DND-41 (cell line): ENCODE measurements at regions not wholly inside any gene's neighbourhood (a gene's known extent, or its start where the extent isn't known, plus 50 kb on each side); places are given as distances from the start of the nearest gene placed in this dataset.

Source experiments
- ATAC-seq: fragments of 200-7000 bp; cut with Tn5 transposase; 3 replicates; pipeline ENCODE4 v1.9.1; 2021; ENCODE audit warnings: low read depth; ENCODE audit not compliant: insufficient read depth
- DNase-seq: peaks from one replicate; pipeline ENCODE4 v3.0.0-alpha.2; 2020
- H2AFZ ChIP-seq: 2 replicates; pipeline ENCODE4 v1.6.0; 2012; ENCODE audit warnings: low read depth, low read length
- H3K27ac ChIP-seq: 2 replicates; pipeline ENCODE4 v1.5.1; 2012; ENCODE audit warnings: low read length, inconsistent platforms
- H3K27me3 ChIP-seq: fragments of 200-600 bp; sonication (generic); 2 replicates; pipeline ENCODE4 v1.6.0; 2012; ENCODE audit warnings: low read length, mild to moderate bottlenecking, inconsistent platforms; ENCODE audit not compliant: insufficient read depth, poor library complexity
- H3K36me3 ChIP-seq: 2 replicates; pipeline ENCODE4 v1.5.1; 2012; ENCODE audit warnings: low read length, inconsistent platforms; ENCODE audit not compliant: insufficient read depth
- H3K4me1 ChIP-seq: 2 replicates; pipeline ENCODE4 v1.5.1; 2012; ENCODE audit warnings: mild to moderate bottlenecking, low read length; ENCODE audit not compliant: insufficient read depth
- H3K4me2 ChIP-seq: 2 replicates; pipeline ENCODE4 v1.6.0; 2012; ENCODE audit warnings: mild to moderate bottlenecking, moderate library complexity, low read length, inconsistent platforms; ENCODE audit not compliant: insufficient read depth
- H3K4me3 ChIP-seq, 2 experiments: fragments of 200-600 bp in 1 of 2; shearing (Covaris generic) in 1 of 2; 2 replicates each; pipeline ENCODE4 v1.5.1; 2012 to 2016; ENCODE audit warnings: inconsistent platforms in 2 of 2, low read length in 2 of 2, mild to moderate bottlenecking in 2 of 2, low read depth in 1 of 2, moderate library complexity in 1 of 2
- H3K79me2 ChIP-seq: 2 replicates; pipeline ENCODE4 v1.6.0; 2012; ENCODE audit warnings: low read length, inconsistent platforms; ENCODE audit not compliant: insufficient read depth
- H3K9ac ChIP-seq: 2 replicates; pipeline ENCODE4 v1.6.0; 2012; ENCODE audit warnings: low read depth, mild to moderate bottlenecking, inconsistent platforms, low read length, moderate library complexity
- H3K9me3 ChIP-seq: 2 replicates; pipeline ENCODE4 v1.5.1; 2012; ENCODE audit warnings: low read length, moderate library complexity, mild to moderate bottlenecking, inconsistent platforms; ENCODE audit not compliant: insufficient read depth, severe bottlenecking
- H4K20me1 ChIP-seq: 2 replicates; pipeline ENCODE4 v1.6.0; 2012; ENCODE audit warnings: low read length; ENCODE audit not compliant: insufficient read depth
- CTCF ChIP-seq: IDR thresholded peaks from 2 replicates; pipeline ENCODE4 v1.5.1; 2012; ENCODE audit warnings: borderline replicate concordance, low read length, moderate library complexity, mild to moderate bottlenecking; ENCODE audit not compliant: poor library complexity, severe bottlenecking; ENCODE audit errors: extremely low read depth
- EZH2 ChIP-seq: IDR thresholded peaks from 3 replicates; pipeline ENCODE4 v1.6.1; 2012; ENCODE audit warnings: borderline replicate concordance, low read depth, mild to moderate bottlenecking, moderate library complexity, low read length, inconsistent platforms; ENCODE audit not compliant: severe bottlenecking

- H3K27ac ChIP-seq = no peak overlapping the region
- no peak for DNase-seq
- H3K9ac ChIP-seq = no peak overlapping the region
- ATAC-seq = no peak
- H3K36me3 ChIP-seq = no peaks in the 10 kb centered on the region
- no peak overlapping the region for H3K4me2 ChIP-seq
- TF ChIP-seq CTCF = no peak
- TF ChIP-seq EZH2 = no peak
- H3K79me2 ChIP-seq = no peaks in the 10 kb centered on the region
- peaks cover 19% of the 10 kb centered on the region for H3K9me3 ChIP-seq
- no peaks in the 10 kb centered on the region for H3K27me3 ChIP-seq
- H3K4me1 ChIP-seq = no peaks in the 10 kb centered on the region
- H3K4me3 ChIP-seq = no peak overlapping the region
- no peaks in the 10 kb centered on the region for H4K20me1 ChIP-seq
- H2AFZ ChIP-seq = no peak overlapping the region
Observed at GRCh38 chr2:88818381-88818780, 126.9 kb downstream of the RPIA start.

DNA sequence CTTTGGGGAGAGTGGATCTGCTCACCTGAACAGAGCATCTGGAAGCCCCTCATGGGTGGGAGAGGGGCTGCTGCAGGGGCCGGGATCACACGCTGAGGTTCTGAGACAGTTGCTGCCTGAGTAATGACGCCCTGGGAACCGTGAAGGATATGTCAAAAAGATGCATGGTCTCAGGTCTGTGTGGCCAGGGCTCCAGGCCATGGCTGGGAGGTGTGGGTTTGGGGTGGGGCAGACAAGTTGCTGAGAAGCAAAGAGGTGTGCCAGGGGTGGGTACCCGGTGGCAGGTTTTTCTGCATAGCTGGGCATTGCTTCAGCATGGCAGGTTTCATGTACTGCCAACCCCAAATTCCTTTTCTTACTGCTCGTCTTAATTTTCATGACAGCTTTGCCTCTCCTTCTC is 133.5 kb downstream of the RPIA start:
- H3K9me3 ChIP-seq = no peaks in the 10 kb centered on the region
- H3K36me3 ChIP-seq = no peaks in the 10 kb centered on the region
- H3K79me2 ChIP-seq = no peaks in the 10 kb centered on the region
- ATAC-seq (no peak), DNase-seq (no peak)
- H3K4me2 ChIP-seq = no peak overlapping the region
- H4K20me1 ChIP-seq = no peaks in the 10 kb centered on the region
- no peak overlapping the region for H3K27ac ChIP-seq
- no peaks in the 10 kb centered on the region for H3K4me1 ChIP-seq
- no peak overlapping the region for H3K4me3 ChIP-seq
- H3K27me3 ChIP-seq = no peaks in the 10 kb centered on the region
- no peak overlapping the region for H2AFZ ChIP-seq
- TF ChIP-seq CTCF (no peak), EZH2 (no peak)
- H3K9ac ChIP-seq = no peak overlapping the region

DNA sequence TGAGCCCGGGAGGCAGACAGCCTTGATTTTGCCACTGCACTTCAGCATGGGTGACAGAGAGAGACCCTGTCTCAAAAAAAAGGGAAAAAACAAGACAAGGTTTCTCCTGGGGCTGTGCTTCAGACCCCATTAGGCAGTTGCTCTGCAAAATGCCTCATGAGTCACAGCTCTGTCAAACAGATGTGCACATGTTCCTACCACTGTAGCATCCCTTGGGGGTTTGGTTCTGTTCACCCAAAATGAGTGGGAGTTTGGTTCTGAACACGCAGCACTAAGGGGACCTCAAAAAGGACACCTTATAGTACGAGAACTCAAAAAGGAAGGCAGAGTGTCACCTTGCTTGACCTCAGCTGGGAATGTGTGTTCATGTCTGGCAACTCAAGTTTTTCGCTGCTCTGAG is 134.9 kb downstream of the RPIA start:
- Histone ChIP-seq H3K36me3 (no peaks in the 10 kb centered on the region), H3K4me2 (no peak overlapping the region), H2AFZ (no peak overlapping the region), H3K9me3 (no peaks in the 10 kb centered on the region), H3K27me3 (no peaks in the 10 kb centered on the region), H3K9ac (no peak overlapping the region), H3K4me3 (no peak overlapping the region), H3K27ac (no peak overlapping the region), H3K4me1 (no peaks in the 10 kb centered on the region), H3K79me2 (no peaks in the 10 kb centered on the region), H4K20me1 (no peaks in the 10 kb centered on the region)
- no peak for TF ChIP-seq CTCF
- TF ChIP-seq EZH2 = no peak
- ATAC-seq = no peak
- no peak for DNase-seq

DNA sequence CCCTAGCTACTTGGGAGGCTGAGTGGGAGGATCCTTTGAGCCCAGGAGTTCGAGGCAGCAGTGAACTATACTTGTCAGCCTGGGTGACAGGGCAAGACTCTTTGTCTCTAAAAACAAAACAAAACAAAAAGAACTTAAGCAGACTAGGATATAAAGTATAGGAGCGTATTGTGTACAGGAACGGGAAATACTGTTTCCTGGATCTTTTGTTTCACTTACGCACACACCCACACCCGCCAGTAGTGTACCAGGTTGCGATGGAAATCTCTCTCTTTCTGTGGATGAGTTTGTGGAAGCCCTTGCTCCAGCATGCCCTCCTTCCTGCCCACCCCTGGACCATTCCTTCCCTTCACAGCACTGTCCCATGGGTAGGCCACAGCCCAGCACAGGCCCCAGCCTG is 136.3 kb downstream of the RPIA start:
- H3K9me3 ChIP-seq = no peaks in the 10 kb centered on the region
- no peaks in the 10 kb centered on the region for H3K36me3 ChIP-seq
- H3K4me3 ChIP-seq = no peak overlapping the region
- no peaks in the 10 kb centered on the region for H3K79me2 ChIP-seq
- H3K27ac ChIP-seq = no peak overlapping the region
- no peak overlapping the region for H3K4me2 ChIP-seq
- TF ChIP-seq CTCF (no peak), EZH2 (no peak)
- H3K27me3 ChIP-seq = no peaks in the 10 kb centered on the region
- ATAC-seq (no peak), DNase-seq (no peak)
- no peak overlapping the region for H3K9ac ChIP-seq
- no peak overlapping the region for H2AFZ ChIP-seq
- H4K20me1 ChIP-seq = no peaks in the 10 kb centered on the region
- no peaks in the 10 kb centered on the region for H3K4me1 ChIP-seq
